ENCODE measurements at regions not wholly inside any gene's neighbourhood (a gene's known extent, or its start where the extent isn't known, plus 50 kb on each side); places are given as distances from the start of the nearest gene placed in this dataset.

GRCh38 chr4:171629737-171630136 is 183.5 kb upstream of the GALNTL6 start:
- Mint-ChIP-seq H3K36me3 (ENCODE audit: insufficient read depth, unreplicated experiment) (no peaks in the 10 kb centered on the region), H3K27ac (ENCODE audit: low read depth, unreplicated experiment) (no peak overlapping the region), H3K9me3 (ENCODE audit: unreplicated experiment) (no peaks in the 10 kb centered on the region), H3K4me1 (ENCODE audit: insufficient read depth, unreplicated experiment) (no peaks in the 10 kb centered on the region), H3K4me3 (ENCODE audit: unreplicated experiment) (no peak overlapping the region), H3K27me3 (ENCODE audit: insufficient read depth, unreplicated experiment) (peaks cover 52% of the 10 kb centered on the region)
- no TSS peak for BruUV-seq (replicated peaks)
- intact Hi-C loops (cut with micrococcal nuclease), result no loop called here
- no peak for DNase-seq (ENCODE audit: unreplicated experiment)
- no peak for TF ChIP-seq CTCF (IDR thresholded peaks at IDR 0.05; ENCODE audit: unreplicated experiment)
- ChIA-PET POLR2A (no interaction called here), CTCF (interaction anchor here (0.9 kb wide), 1 partner anchor 20 kb away, joined by 3 read pairs; no protein-coding TSS in a partner anchor)

- DNase-seq (ENCODE audit: unreplicated experiment), result no peak
- H3K27me3 Mint-ChIP-seq (ENCODE audit: insufficient read depth, unreplicated experiment), result peaks cover 47% of the 10 kb centered on the region
- H3K4me3 Mint-ChIP-seq (ENCODE audit: unreplicated experiment), result no peak overlapping the region
- no peaks in the 10 kb centered on the region for H3K9me3 Mint-ChIP-seq (ENCODE audit: unreplicated experiment)
- no peaks in the 10 kb centered on the region for H3K4me1 Mint-ChIP-seq (ENCODE audit: insufficient read depth, unreplicated experiment)
- ChIA-PET CTCF (interaction anchor here (0.9 kb wide), 1 partner anchor 19 kb away, joined by 3 read pairs; no protein-coding TSS in a partner anchor), POLR2A (no interaction called here)
- no peak overlapping the region for H3K27ac Mint-ChIP-seq (ENCODE audit: low read depth, unreplicated experiment)
- TF ChIP-seq CTCF (IDR thresholded peaks at IDR 0.05; ENCODE audit: unreplicated experiment), result no peak
- intact Hi-C loops (cut with micrococcal nuclease), result no loop called here
- no peaks in the 10 kb centered on the region for H3K36me3 Mint-ChIP-seq (ENCODE audit: insufficient read depth, unreplicated experiment)
- no TSS peak for BruUV-seq (replicated peaks)
These were observed 184.0 kb upstream of the GALNTL6 start for GRCh38 chr4:171629182-171629581.

DNA sequence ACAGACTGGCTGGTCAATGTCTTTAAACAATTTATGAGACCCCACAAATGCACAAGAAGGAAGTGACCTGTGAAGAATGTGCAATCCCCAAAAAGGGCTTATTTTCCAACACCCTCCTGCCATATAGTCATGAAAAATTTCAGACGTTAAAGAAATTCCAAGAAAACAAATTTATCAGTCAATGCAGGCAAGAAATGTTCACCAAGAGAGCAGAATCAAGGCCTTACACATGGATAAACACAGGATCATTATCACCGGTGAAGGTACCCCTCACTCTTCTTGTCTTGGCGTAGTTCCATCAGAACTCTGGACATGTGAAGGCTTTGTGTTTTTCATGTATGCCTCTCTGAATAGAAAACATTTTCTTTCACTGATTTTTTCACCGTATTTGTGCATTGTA is 186.7 kb upstream of the GALNTL6 start:
- no TSS peak for BruUV-seq (replicated peaks)
- no peaks in the 10 kb centered on the region for H3K9me3 Mint-ChIP-seq (ENCODE audit: unreplicated experiment)
- TF ChIP-seq CTCF (IDR thresholded peaks at IDR 0.05; ENCODE audit: unreplicated experiment), result no peak
- H3K27ac Mint-ChIP-seq (ENCODE audit: low read depth, unreplicated experiment), result no peak overlapping the region
- intact Hi-C loops (cut with micrococcal nuclease), result no loop called here
- DNase-seq (ENCODE audit: unreplicated experiment), result no peak
- ChIA-PET POLR2A (no interaction called here), CTCF (no interaction called here)
- H3K36me3 Mint-ChIP-seq (ENCODE audit: insufficient read depth, unreplicated experiment), result no peaks in the 10 kb centered on the region
- H3K27me3 Mint-ChIP-seq (ENCODE audit: insufficient read depth, unreplicated experiment), result peaks cover 28% of the 10 kb centered on the region
- no peaks in the 10 kb centered on the region for H3K4me1 Mint-ChIP-seq (ENCODE audit: insufficient read depth, unreplicated experiment)
- H3K4me3 Mint-ChIP-seq (ENCODE audit: unreplicated experiment), result no peak overlapping the region

- no TSS peak for BruUV-seq (replicated peaks)
- Mint-ChIP-seq H3K36me3 (ENCODE audit: insufficient read depth, unreplicated experiment) (no peaks in the 10 kb centered on the region), H3K9me3 (ENCODE audit: unreplicated experiment) (no peaks in the 10 kb centered on the region), H3K27me3 (ENCODE audit: insufficient read depth, unreplicated experiment) (peaks cover 28% of the 10 kb centered on the region), H3K27ac (ENCODE audit: low read depth, unreplicated experiment) (no peak overlapping the region), H3K4me3 (ENCODE audit: unreplicated experiment) (no peak overlapping the region), H3K4me1 (ENCODE audit: insufficient read depth, unreplicated experiment) (no peaks in the 10 kb centered on the region)
- intact Hi-C loops (cut with micrococcal nuclease), result no loop called here
- ChIA-PET POLR2A (no interaction called here), CTCF (no interaction called here)
- no peak for TF ChIP-seq CTCF (IDR thresholded peaks at IDR 0.05; ENCODE audit: unreplicated experiment)
- DNase-seq (ENCODE audit: unreplicated experiment), result no peak
These were observed 190.5 kb upstream of the GALNTL6 start for GRCh38 chr4:171622729-171623128.
